ENCODE measurements at regions not wholly inside any gene's neighbourhood (a gene's known extent, or its start where the extent isn't known, plus 50 kb on each side); places are given as distances from the start of the nearest gene placed in this dataset.
"Not testable (repeated sequence)": the region's sequence is repeated elsewhere in the genome, so short reads cannot be mapped to it uniquely, and the experiment has no call there.

GRCh38 chr12:58069268-58069963 is 128.0 kb downstream of the ATP23 start:
- DNase-seq (ENCODE audit: low read depth), result no peak

GRCh38 chr12:58071994-58072393 is 130.6 kb downstream of the ATP23 start:
- DNase-seq (ENCODE audit: low read depth), result no peak

GRCh38 chr12:58074259-58074658 is 132.9 kb downstream of the ATP23 start:
- DNase-seq (ENCODE audit: low read depth), result no peak

- DNase-seq (ENCODE audit: low read depth), result no peak
These were observed 138.4 kb downstream of the ATP23 start for GRCh38 chr12:58079806-58080205.

GRCh38 chr12:58081488-58081887 is 140.1 kb downstream of the ATP23 start:
- no peak for DNase-seq (ENCODE audit: low read depth)

GRCh38 chr12:58082996-58083395 is 141.6 kb downstream of the ATP23 start:
- DNase-seq (ENCODE audit: low read depth), result no peak

GRCh38 chr12:58086006-58086405 is 144.6 kb downstream of the ATP23 start:
- DNase-seq (ENCODE audit: low read depth), result no peak

- DNase-seq (ENCODE audit: low read depth), result no peak
These were observed 145.6 kb downstream of the ATP23 start for GRCh38 chr12:58086930-58087329.

- DNase-seq (ENCODE audit: low read depth), result no peak
These were observed 146.2 kb downstream of the ATP23 start for GRCh38 chr12:58087423-58088127.

- no peak for DNase-seq (ENCODE audit: low read depth)
These were observed 148.2 kb downstream of the ATP23 start for GRCh38 chr12:58089588-58089987.

GRCh38 chr12:58090685-58091084 is 149.3 kb downstream of the ATP23 start:
- DNase-seq (ENCODE audit: low read depth), result no peak

GRCh38 chr12:58095002-58095401 is 153.6 kb downstream of the ATP23 start:
- DNase-seq (ENCODE audit: low read depth), result no peak

- no peak for DNase-seq (ENCODE audit: low read depth)
These were observed 156.4 kb downstream of the ATP23 start for GRCh38 chr12:58097741-58098140.

- DNase-seq (ENCODE audit: low read depth), result peak; percentile 23
These were observed 158.1 kb downstream of the ATP23 start for GRCh38 chr12:58099476-58099875.

- no peak for DNase-seq (ENCODE audit: low read depth)
These were observed 163.0 kb downstream of the ATP23 start for GRCh38 chr12:58104351-58104755.

GRCh38 chr12:58105225-58106119 is 164.1 kb downstream of the ATP23 start:
- no peak for DNase-seq (ENCODE audit: low read depth)

GRCh38 chr12:58106195-58106594 is 164.8 kb downstream of the ATP23 start:
- no peak for DNase-seq (ENCODE audit: low read depth)

- no peak for DNase-seq (ENCODE audit: low read depth)
These were observed 175.8 kb downstream of the ATP23 start for GRCh38 chr12:58117201-58117600.

GRCh38 chr12:58117667-58118066 is 176.3 kb downstream of the ATP23 start:
- no peak for DNase-seq (ENCODE audit: low read depth)

GRCh38 chr12:58125761-58126160 is 184.4 kb downstream of the ATP23 start:
- DNase-seq (ENCODE audit: low read depth), result not testable (repeated sequence)

- no peak for DNase-seq (ENCODE audit: low read depth)
These were observed 190.8 kb downstream of the ATP23 start for GRCh38 chr12:58131986-58132755.

GRCh38 chr12:58138424-58138823 is 197.1 kb downstream of the ATP23 start:
- DNase-seq (ENCODE audit: low read depth), result no peak
